ENCODE measurements at regions not wholly inside any gene's neighbourhood (a gene's known extent, or its start where the extent isn't known, plus 50 kb on each side); places are given as distances from the start of the nearest gene placed in this dataset.

- TF ChIP-seq REL (CRISPR knock-in tag; conservative IDR thresholded peaks at IDR 0.05) (no peak), CREBL2 (CRISPR knock-in tag; IDR thresholded peaks at IDR 0.05; ENCODE audit: borderline replicate concordance) (no peak), ZSCAN9 (CRISPR knock-in tag; IDR thresholded peaks at IDR 0.05; ENCODE audit: borderline replicate concordance) (no peak)
These were observed 414.1 kb downstream of the BRD1 start (continued) for GRCh38 chr22:49413551-49413950.

GRCh38 chr22:49413146-49413545, 414.5 kb downstream of the BRD1 start:
- no peak for ATAC-seq
- 19% methylated on average over 8 of the region's 8 CpGs for WGBS (ENCODE audit: low lambda C conversion rate)
- FAIRE-seq = no peak
- CTCF ChIA-PET (ENCODE audit: low intra/inter-chr PET ratio, low total read pairs) = no interaction called here
- no peak overlapping the region for H3K4me2 ChIP-seq (ENCODE audit: low read depth, low read length)
- TF ChIP-seq KLF15 (CRISPR knock-in tag; IDR thresholded peaks at IDR 0.05; ENCODE audit: borderline replicate concordance) (no peak), ATM (IDR thresholded peaks at IDR 0.05; ENCODE audit: borderline replicate concordance) (no peak), TEAD2 (CRISPR knock-in tag; IDR thresholded peaks at IDR 0.05) (no peak), ZBTB7A (CRISPR knock-in tag; IDR thresholded peaks at IDR 0.05) (no peak), AHDC1 (CRISPR knock-in tag; IDR thresholded peaks at IDR 0.05; ENCODE audit: borderline replicate concordance) (no peak)
- intact Hi-C loops (cut with micrococcal nuclease; ENCODE audit: unreplicated experiment) (no loop called here), in situ Hi-C loops (cut with HindIII; ENCODE audit: extremely low pct_ligation_motif_present, low pct_unique_long_range_greater_than_20kb) (no loop called here)
- BruUV-seq (replicated peaks) = no TSS peak
- H3K79me2 ChIP-seq (ENCODE audit: insufficient read depth, low read length) = no peaks in the 10 kb centered on the region
- no peak overlapping the region for H3K9ac ChIP-seq (ENCODE audit: insufficient read depth, low read depth, low read length)
- no peak for DNase-seq (ENCODE audit: low spot score)
- H3K27me3 ChIP-seq (ENCODE audit: control insufficient read depth in 1 of 2, insufficient read depth in 2 of 2, low read length in 2 of 2) = peaks cover 4 to 40% of the 10 kb centered on the region in 2 experiments; a peak in 4 of 5 replicates
- H3K4me1 ChIP-seq (ENCODE audit: insufficient read depth, low read length) = no peaks in the 10 kb centered on the region
- H2AFZ ChIP-seq (ENCODE audit: low read length) = no peak overlapping the region
- no peak overlapping the region for H3K27ac ChIP-seq (ENCODE audit: extremely low read length, insufficient read depth, low read length)
- no peak overlapping the region for H3K4me3 ChIP-seq (replicated peaks in 1 of 3; ENCODE audit: insufficient read depth in 1 of 3, low read depth in 2 of 3, low read length in 3 of 3)
- H3K9me3 ChIP-seq (ENCODE audit: low read length) = no peaks in the 10 kb centered on the region
- POLR2A ChIA-PET = no interaction called here
- H4K20me1 ChIP-seq (ENCODE audit: insufficient read depth, low read length) = no peaks in the 10 kb centered on the region
- no peaks in the 10 kb centered on the region for H3K36me3 ChIP-seq (replicated peaks in 1 of 2; ENCODE audit: control insufficient read depth in 1 of 2, insufficient read depth in 2 of 2, low read length in 2 of 2)

Data from HepG2 (cell line).